HG03558 (cell line): ENCODE measurements at regions not wholly inside any gene's neighbourhood (a gene's known extent, or its start where the extent isn't known, plus 50 kb on each side); places are given as distances from the start of the nearest gene placed in this dataset.
"Not testable (repeated sequence)": the region's sequence is repeated elsewhere in the genome, so short reads cannot be mapped to it uniquely, and the experiment has no call there.

Experiments
- ATAC-seq: cut with Tn5 transposase; IDR thresholded peaks from one replicate; pipeline ENCODE4 v1.9.1; 2021; ENCODE audit warnings: moderate number of reproducible peaks; ENCODE audit not compliant: unreplicated experiment; ENCODE audit errors: extremely low read depth

DNA sequence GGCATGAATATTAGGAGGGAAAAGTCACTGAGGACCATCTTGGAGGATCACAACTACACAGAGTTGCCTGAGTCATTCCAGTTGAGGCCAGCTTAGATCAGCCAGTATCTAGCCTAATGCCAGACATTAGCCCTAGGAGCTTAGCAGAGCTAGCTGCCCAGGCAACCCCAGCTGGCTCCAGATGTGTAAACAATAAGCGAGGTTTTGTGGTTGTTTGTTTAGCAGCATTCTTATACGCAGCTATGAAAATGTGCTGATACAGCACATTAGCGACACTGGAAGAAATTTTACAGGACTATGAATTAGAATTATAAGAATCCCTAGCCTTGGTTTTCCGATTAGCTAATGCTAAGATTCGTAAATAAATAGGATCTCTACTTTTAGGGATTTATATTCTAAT is 59.3 kb downstream of the BTBD3 start:
- ATAC-seq, result no peak

DNA sequence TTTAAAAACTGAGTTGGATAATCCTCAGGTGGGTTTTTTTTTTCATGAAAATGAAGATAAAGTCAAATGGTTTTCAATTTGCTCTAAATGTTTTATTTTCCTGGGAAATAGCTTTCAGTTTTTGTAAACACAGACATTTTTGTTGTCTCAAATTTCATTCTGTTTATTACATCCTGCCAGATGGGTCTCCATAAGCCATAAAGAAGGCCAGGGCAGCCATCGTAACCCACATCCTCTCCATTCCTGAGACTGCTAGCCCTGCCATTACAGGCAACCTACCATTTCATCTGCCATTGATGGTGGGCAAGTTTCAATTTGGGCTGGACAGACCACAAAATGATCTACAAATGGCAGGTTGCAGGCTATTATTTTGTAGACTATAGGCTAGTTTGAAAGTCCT is 60.8 kb downstream of the BTBD3 start:
- ATAC-seq, result no peak

DNA sequence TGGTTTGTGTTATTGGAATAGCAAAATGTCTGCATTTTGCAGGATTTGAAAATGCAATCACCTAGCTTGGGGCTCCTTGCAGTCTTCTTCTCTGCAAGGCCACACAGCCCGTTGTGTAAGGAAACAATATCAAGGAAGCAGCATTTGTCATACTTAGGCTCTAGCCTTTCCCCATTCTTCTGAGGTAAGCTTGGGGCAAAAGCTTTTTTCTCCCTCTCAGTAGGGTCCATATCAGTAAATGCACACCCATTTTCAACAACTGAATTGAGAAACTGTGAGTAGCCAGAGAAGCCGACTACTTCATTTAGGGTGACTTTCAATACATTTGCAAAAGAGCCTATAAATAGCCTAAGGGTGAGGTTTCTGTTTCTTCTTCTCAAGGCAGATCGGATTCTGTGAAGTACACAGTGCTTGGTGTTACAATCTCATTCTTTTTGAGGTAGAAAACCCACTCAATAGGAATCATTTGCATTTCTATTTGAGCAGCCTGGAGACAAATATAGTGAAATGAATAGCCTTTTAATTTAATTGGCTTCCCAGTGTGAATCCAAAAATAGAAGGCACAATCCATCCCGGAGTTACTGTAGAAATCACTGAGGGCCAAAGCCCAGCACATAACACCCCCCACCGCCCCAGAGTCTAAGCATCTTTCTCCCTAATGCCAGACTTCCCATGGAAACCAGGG is 61.8 kb downstream of the BTBD3 start:
- no peak for ATAC-seq

GRCh38 chr20:11980263-11980662 is 62.6 kb downstream of the BTBD3 start:
- no peak for ATAC-seq

DNA sequence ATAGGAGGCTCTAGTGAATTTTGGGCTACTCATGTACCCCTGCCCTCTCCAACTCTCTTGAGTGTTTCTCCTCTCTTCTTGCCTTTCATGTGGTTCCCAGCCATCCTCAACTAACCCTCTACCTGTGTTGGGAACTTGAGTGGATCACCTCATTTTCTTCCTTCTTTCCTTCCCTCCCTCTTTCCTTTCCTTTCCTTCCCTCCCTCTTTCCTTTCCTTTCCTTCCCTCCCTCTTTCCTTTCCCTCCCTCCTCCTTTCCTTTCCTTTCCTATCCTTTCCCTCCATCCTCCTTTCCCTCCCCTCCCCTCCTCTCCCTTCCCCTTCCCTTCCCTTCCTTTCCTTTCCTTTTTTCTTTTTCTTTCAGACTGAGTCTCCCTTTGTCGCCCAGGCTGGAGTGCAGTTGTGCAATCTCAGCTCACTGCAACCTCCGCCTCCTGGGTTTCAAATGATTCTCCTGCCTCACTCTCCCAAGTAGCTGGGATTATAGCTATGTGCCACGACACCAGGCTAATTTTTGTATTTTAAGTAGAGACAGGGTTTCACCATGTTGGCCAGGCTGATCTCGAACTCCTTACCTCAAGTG is 63.8 kb downstream of the BTBD3 start:
- ATAC-seq, result no peak

- ATAC-seq, result no peak
These were observed 64.7 kb downstream of the BTBD3 start for GRCh38 chr20:11982289-11982954.

DNA sequence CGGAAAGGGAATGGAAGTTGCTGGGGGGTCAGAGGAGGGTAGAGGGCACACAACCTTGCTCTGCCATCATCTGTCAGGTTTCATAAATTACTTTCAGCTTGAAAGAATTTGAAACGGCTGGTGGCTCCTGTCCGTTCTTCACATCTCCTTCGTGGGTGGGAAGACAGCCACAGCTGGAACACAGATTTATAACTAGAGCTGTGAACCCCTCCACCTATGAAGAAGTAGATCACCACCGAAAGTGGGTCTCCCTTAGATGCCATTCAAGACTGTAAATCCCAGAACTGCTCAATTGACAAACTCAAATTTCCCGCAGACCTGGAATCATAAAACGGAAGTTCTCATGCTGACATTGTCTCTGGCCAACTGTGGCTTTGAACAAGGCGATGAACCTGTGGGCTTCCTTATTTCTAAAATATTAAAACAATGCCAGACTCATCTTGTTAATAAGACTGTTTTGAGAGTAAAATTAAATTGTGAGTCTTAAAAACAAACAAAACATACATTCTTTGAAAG is 65.3 kb downstream of the BTBD3 start:
- no peak for ATAC-seq

- ATAC-seq, result no peak
These were observed 69.3 kb downstream of the BTBD3 start for GRCh38 chr20:11986954-11987353.

- ATAC-seq, result no peak
These were observed 69.8 kb downstream of the BTBD3 start for GRCh38 chr20:11987526-11987925.

- ATAC-seq, result no peak
These were observed 71.5 kb downstream of the BTBD3 start for GRCh38 chr20:11989018-11989771.

GRCh38 chr20:11992426-11992825 is 74.7 kb downstream of the BTBD3 start:
- no peak for ATAC-seq

GRCh38 chr20:11993886-11994461 is 76.3 kb downstream of the BTBD3 start:
- ATAC-seq, result no peak

- no peak for ATAC-seq
These were observed 78.3 kb downstream of the BTBD3 start for GRCh38 chr20:11995805-11996567.

- ATAC-seq, result not testable (repeated sequence)
These were observed 87.1 kb downstream of the BTBD3 start for GRCh38 chr20:12004776-12005175.

GRCh38 chr20:12012241-12013222 is 94.8 kb downstream of the BTBD3 start:
- ATAC-seq, result no peak

DNA sequence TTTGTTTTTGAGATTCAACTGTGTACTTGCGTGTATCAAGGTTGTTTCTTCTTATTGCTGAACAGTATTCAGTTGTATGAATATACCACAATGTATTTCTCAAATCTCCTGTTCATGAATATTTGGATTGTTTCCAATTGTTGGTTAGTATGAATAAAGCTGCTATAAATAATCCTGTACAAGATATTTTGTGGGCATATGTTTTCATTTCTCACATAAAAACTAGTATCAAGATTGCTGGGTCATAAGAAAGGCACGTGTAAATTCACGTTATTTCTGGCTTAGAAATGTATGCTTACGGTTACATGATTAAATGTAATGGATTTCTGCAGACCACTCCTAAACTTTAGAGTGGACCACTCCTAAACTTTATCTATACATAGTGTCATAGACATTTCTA is 96.6 kb downstream of the BTBD3 start:
- no peak for ATAC-seq

- ATAC-seq, result no peak
These were observed 97.0 kb downstream of the BTBD3 start for GRCh38 chr20:12014736-12015135.

DNA sequence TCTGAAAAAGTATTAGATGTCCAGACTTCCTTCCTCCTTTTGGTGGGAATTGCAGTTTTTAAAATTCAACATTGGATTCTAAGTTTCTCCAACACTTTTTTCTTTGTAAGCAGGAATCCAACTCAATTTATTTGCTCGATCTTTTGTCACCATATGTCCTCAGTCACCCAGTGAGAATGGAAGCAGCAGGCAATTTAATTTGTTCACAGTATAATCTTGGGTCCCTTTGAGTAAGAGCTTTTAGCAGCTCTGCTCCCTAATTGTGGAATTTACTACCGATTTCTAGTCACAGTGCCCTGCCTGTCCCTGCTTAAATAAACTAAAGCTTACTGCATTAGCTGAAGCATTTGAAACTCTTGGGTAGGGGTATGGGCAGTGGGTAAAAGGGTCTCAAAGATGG is 98.6 kb downstream of the BTBD3 start:
- ATAC-seq, result no peak

DNA sequence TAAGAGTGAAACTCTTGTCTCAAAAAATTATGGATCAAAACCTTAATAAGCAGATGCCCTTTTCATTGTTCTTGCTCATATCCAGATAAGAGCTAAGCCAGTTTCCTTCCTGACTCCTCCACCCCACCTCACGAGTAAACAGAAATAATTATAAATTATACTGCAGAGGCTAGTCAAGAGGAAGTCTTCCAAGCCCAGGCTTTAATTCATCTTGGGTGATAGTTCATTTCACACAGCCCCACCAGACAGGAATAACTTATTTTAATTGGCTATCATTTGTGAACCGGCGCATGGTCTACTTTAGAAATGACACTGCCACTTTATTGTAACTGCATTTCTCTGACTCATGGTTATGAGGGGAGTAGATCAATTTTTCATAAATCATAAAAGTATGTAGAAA is 102.0 kb downstream of the BTBD3 start:
- ATAC-seq, result no peak
